Retinal pigment epithelial cell (primary cell): ENCODE measurements at regions not wholly inside any gene's neighbourhood (a gene's known extent, or its start where the extent isn't known, plus 50 kb on each side); places are given as distances from the start of the nearest gene placed in this dataset.

Source experiments
- DNase-seq: peaks from one replicate; pipeline ENCODE4 v3.0.0-alpha.2; 2010; ENCODE audit warnings: low read depth
- H3K4me3 ChIP-seq: 2 replicates; pipeline ENCODE4 v1.5.1; 2011; ENCODE audit warnings: mild to moderate bottlenecking, low read length, control low read depth, moderate library complexity
- TF ChIP-seq, protein P1 (sequence below): conservative IDR thresholded peaks from 2 replicates; pipeline ENCODE4 v1.5.1; 2011; ENCODE audit warnings: low read depth, low read length, control low read depth, inconsistent platforms

GRCh38 chr3:146831659-146832058, 226.5 kb upstream of the PLSCR5 start:
- H3K4me3 ChIP-seq = no peak overlapping the region
- TF ChIP-seq, protein P1, sequence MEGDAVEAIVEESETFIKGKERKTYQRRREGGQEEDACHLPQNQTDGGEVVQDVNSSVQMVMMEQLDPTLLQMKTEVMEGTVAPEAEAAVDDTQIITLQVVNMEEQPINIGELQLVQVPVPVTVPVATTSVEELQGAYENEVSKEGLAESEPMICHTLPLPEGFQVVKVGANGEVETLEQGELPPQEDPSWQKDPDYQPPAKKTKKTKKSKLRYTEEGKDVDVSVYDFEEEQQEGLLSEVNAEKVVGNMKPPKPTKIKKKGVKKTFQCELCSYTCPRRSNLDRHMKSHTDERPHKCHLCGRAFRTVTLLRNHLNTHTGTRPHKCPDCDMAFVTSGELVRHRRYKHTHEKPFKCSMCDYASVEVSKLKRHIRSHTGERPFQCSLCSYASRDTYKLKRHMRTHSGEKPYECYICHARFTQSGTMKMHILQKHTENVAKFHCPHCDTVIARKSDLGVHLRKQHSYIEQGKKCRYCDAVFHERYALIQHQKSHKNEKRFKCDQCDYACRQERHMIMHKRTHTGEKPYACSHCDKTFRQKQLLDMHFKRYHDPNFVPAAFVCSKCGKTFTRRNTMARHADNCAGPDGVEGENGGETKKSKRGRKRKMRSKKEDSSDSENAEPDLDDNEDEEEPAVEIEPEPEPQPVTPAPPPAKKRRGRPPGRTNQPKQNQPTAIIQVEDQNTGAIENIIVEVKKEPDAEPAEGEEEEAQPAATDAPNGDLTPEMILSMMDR = no peak
- DNase-seq = no peak

DNA sequence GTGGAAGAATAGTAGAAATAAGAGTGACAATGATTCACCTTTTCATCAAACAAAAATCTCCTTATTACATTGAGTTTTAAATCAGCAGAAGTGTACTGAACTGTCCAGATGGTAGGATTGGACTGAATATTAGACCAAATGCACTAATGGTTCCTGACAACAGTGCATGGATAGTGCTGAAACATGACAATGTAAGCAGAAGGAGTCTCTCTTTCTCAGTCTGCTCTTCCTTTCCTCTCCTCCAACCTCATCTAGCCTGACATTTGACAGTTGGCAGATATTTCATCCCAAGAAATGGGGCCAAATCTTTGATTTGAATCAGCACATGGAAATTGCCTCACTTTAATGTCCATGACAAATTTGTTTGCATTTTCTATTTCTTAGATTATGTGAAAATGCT, 225.1 kb upstream of the PLSCR5 start:
- TF ChIP-seq, protein P1 = no peak
- DNase-seq = no peak

GRCh38 chr3:146827836-146828235, 222.7 kb upstream of the PLSCR5 start:
- H3K4me3 ChIP-seq = no peak overlapping the region
- no peak for DNase-seq
- TF ChIP-seq, protein P1 = no peak

More for the DNA sequence above, 225.1 kb upstream of the PLSCR5 start:
- no peak overlapping the region for H3K4me3 ChIP-seq

DNA sequence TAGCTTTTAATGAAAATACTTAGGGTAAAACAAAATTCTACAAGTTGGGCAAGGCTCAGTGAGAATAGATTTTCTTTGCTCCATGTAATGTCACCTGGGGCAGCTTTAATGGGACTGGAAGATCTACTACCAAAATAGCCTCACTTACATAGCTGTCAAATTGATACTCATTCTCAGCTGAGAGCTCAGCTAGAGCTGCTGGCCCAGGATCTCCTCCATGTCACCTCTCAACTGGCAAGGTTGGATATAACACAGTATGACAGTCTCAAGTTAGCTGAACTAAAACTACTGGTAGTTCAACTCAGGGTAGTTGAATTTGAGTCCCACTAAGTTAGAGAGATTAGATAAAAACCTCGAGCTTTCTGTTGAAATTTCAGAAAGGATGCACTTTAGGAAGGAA, 218.5 kb upstream of the PLSCR5 start:
- TF ChIP-seq, protein P1 = no peak
- no peak overlapping the region for H3K4me3 ChIP-seq
- no peak for DNase-seq

- no peak for DNase-seq
- TF ChIP-seq, protein P1 = no peak
- H3K4me3 ChIP-seq = no peak overlapping the region
Measured at GRCh38 chr3:146818866-146819265, 213.7 kb upstream of the PLSCR5 start.

DNA sequence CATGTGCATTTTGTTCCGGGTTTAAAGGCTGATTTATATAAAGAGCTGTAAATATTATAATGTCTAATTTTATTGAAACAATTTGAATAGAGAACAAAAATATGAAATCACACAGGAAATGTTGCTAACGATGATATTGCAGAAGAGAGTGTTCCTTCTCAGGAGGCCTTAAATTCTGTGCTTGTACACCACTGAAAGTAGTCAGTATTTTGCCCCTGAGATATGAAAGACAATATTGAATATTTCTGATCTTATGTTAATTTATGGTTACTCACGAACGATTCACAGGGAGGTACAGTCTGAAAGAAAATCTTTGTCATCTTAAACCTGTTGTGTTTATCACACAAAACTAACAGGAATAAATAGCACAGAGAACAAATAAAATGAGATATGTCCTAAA, 213.2 kb upstream of the PLSCR5 start:
- no peak for DNase-seq
- no peak overlapping the region for H3K4me3 ChIP-seq
- TF ChIP-seq, protein P1 = no peak

DNA sequence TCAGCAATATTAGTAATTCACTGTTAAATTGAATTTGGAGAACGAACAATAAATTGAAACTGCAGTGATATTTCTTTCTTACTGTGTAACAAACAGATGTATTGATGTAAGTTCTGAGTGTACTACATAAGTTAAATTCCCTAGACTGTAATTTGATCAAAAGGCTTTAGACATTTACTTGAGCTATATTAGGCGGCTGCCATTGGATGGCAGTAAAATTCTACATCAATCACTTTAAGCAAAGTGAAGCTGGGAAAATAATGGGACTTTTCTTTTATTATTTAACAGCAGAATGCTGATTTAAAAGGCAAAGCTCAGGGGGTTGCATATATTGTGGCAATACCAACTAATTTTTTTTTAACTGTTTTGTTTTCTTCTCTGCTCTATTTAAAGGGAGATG, 212.6 kb upstream of the PLSCR5 start:
- TF ChIP-seq, protein P1 = peak; percentile 50
- DNase-seq = no peak
- H3K4me3 ChIP-seq = no peak overlapping the region
